ENCODE measurements at regions not wholly inside any gene's neighbourhood (a gene's known extent, or its start where the extent isn't known, plus 50 kb on each side); places are given as distances from the start of the nearest gene placed in this dataset.

- intact Hi-C loops (cut with DNase I) = no loop called here
- DNase-seq (ENCODE audit: low spot score) = no peak
- H3K36me3 ChIP-seq = no peaks in the 10 kb centered on the region
- H3K9me3 ChIP-seq = no peaks in the 10 kb centered on the region
- H3K27ac ChIP-seq = no peak overlapping the region
- WGBS = 81% methylated on average over 3 of the region's 3 CpGs
- H3K4me1 ChIP-seq (replicated peaks) = no peaks in the 10 kb centered on the region
- TF ChIP-seq POLR2A (IDR thresholded peaks at IDR 0.05) (no peak), POLR2AphosphoS5 (IDR thresholded peaks at IDR 0.05) (no peak), CTCF (IDR thresholded peaks at IDR 0.05) (no peak)
- H3K4me3 ChIP-seq = no peak overlapping the region
- no peaks in the 10 kb centered on the region for H3K27me3 ChIP-seq (replicated peaks; ENCODE audit: insufficient read depth)
Measured at GRCh38 chr16:5330058-5330457, 232.5 kb upstream of the EEF2KMT start.

- Histone ChIP-seq H3K4me3 (no peak overlapping the region), H3K27me3 (replicated peaks; ENCODE audit: insufficient read depth) (no peaks in the 10 kb centered on the region), H3K4me1 (replicated peaks) (no peaks in the 10 kb centered on the region), H3K9me3 (no peaks in the 10 kb centered on the region), H3K36me3 (no peaks in the 10 kb centered on the region), H3K27ac (no peak overlapping the region)
- 55% methylated on average over 5 of the region's 5 CpGs for WGBS
- intact Hi-C loops (cut with DNase I) = no loop called here
- no peak for TF ChIP-seq POLR2AphosphoS5 (IDR thresholded peaks at IDR 0.05)
- TF ChIP-seq POLR2A (IDR thresholded peaks at IDR 0.05) = no peak
- TF ChIP-seq CTCF (IDR thresholded peaks at IDR 0.05) = no peak
- DNase-seq (ENCODE audit: low spot score) = no peak
Measured at GRCh38 chr16:5328546-5328945, 231.0 kb upstream of the EEF2KMT start.

GRCh38 chr16:5326395-5326794 is 228.8 kb upstream of the EEF2KMT start:
- no peak for TF ChIP-seq POLR2AphosphoS5 (IDR thresholded peaks at IDR 0.05)
- TF ChIP-seq POLR2A (IDR thresholded peaks at IDR 0.05) = no peak
- no peak for TF ChIP-seq CTCF (IDR thresholded peaks at IDR 0.05)
- WGBS = 86% methylated on average over 3 of the region's 3 CpGs
- Histone ChIP-seq H3K4me3 (no peak overlapping the region), H3K4me1 (replicated peaks) (no peaks in the 10 kb centered on the region), H3K27me3 (replicated peaks; ENCODE audit: insufficient read depth) (no peaks in the 10 kb centered on the region), H3K9me3 (no peaks in the 10 kb centered on the region), H3K36me3 (no peaks in the 10 kb centered on the region), H3K27ac (no peak overlapping the region)
- intact Hi-C loops (cut with DNase I) = no loop called here
- no peak for DNase-seq (ENCODE audit: low spot score)

- Histone ChIP-seq H3K27ac (no peak overlapping the region), H3K9me3 (no peaks in the 10 kb centered on the region), H3K4me1 (replicated peaks) (no peaks in the 10 kb centered on the region), H3K36me3 (no peaks in the 10 kb centered on the region), H3K27me3 (replicated peaks; ENCODE audit: insufficient read depth) (no peaks in the 10 kb centered on the region), H3K4me3 (no peak overlapping the region)
- WGBS = 69% methylated on average over 4 of the region's 4 CpGs
- TF ChIP-seq POLR2A (IDR thresholded peaks at IDR 0.05) (no peak), CTCF (IDR thresholded peaks at IDR 0.05) (no peak), POLR2AphosphoS5 (IDR thresholded peaks at IDR 0.05) (no peak)
- intact Hi-C loops (cut with DNase I) = no loop called here
- DNase-seq (ENCODE audit: low spot score) = no peak
Measured at GRCh38 chr16:5325932-5326331, 228.3 kb upstream of the EEF2KMT start.

GRCh38 chr16:5323284-5324141 is 225.9 kb upstream of the EEF2KMT start:
- TF ChIP-seq CTCF (IDR thresholded peaks at IDR 0.05) = no peak
- TF ChIP-seq POLR2A (IDR thresholded peaks at IDR 0.05) = no peak
- TF ChIP-seq POLR2AphosphoS5 (IDR thresholded peaks at IDR 0.05) = no peak
- intact Hi-C loops (cut with DNase I) = no loop called here
- 54% methylated on average over 15 of the region's 15 CpGs for WGBS
- Histone ChIP-seq H3K4me1 (replicated peaks) (no peaks in the 10 kb centered on the region), H3K27me3 (replicated peaks; ENCODE audit: insufficient read depth) (no peaks in the 10 kb centered on the region), H3K36me3 (no peaks in the 10 kb centered on the region), H3K27ac (no peak overlapping the region), H3K9me3 (no peaks in the 10 kb centered on the region), H3K4me3 (no peak overlapping the region)
- DNase-seq (ENCODE audit: low spot score) = no peak
